Stimulated activated effector memory CD8-positive, alpha-beta T cell treated with anti-CD3 and anti-CD28 coated beads, Interleukin-12 subunit alpha, Interleukin-12 subunit beta, amount 100 ng/mL, for 72 hours (primary cell): ENCODE measurements at regions not wholly inside any gene's neighbourhood (a gene's known extent, or its start where the extent isn't known, plus 50 kb on each side); places are given as distances from the start of the nearest gene placed in this dataset.
A peak's percentile ranks its signal among the peaks of the same experiment; 100 is the strongest.

Experiments
- ATAC-seq: fragments of 150-1000 bp; cut with Tn5 transposase; 2 replicates; pipeline ENCODE4 v1.10.0; 2021
- DNase-seq, 2 donors: peaks; one replicate each; pipeline ENCODE4 v3.0.0; 2021 to 2022; ENCODE audit warnings: low spot score in 2 of 2
- H3K27ac Mint-ChIP-seq: one replicate; pipeline ENCODE4 v1.8.0; 2022; ENCODE audit warnings: mild to moderate bottlenecking, mixed read lengths
- H3K36me3 Mint-ChIP-seq: one replicate; pipeline ENCODE4 v1.8.0; 2022; ENCODE audit warnings: mild to moderate bottlenecking, mixed read lengths
- H3K4me1 Mint-ChIP-seq: one replicate; pipeline ENCODE4 v1.8.0; 2022; ENCODE audit warnings: mixed read lengths
- H3K4me3 Mint-ChIP-seq: one replicate; pipeline ENCODE4 v1.8.0; 2022; ENCODE audit warnings: mild to moderate bottlenecking, mixed read lengths
- H3K9me3 Mint-ChIP-seq: one replicate; pipeline ENCODE4 v1.8.0; 2022; ENCODE audit warnings: mixed read lengths

DNA sequence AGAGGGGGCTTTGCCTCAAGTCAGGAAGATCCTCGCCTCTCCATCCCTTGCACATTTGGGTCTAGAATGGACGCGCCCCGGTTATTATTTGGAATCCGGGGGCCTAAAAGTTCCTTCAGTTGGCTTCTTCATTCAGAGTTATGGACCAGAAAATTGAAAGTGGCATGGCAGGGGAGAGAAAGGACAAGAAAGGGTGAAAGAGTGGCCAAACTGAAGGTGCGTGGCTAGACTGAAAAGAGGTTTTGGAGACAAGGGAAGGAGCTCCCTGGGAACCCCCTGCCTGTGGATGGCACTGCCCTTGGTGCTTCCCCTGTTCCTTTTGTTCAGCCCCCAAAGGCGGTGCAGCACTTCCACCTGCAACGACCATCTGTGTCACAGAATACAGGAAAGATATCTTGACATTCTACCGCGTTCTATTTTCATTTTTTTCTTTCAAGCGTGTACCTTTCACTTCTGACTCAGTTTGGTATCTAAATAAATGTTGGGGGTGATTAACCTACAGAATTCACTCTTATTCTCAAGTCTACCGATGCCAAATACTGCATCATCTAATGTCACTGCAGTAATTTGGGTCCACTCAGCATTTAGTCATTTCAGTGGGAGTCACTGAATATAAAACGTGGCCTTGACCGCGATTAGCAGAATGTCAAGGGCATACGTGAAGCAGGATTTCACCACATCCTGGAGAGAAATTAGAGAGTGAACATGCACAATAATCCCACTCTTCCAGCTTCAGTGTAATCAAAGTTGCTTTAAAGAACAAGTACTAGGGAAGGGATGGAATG is 88.1 kb upstream of the ARHGAP32 start:
- H3K27ac Mint-ChIP-seq = peak overlapping the region; percentile 43
- H3K9me3 Mint-ChIP-seq = no peaks in the 10 kb centered on the region
- H3K4me1 Mint-ChIP-seq = peaks cover 17% of the 10 kb centered on the region
- H3K36me3 Mint-ChIP-seq = no peaks in the 10 kb centered on the region
- peak overlapping the region; percentile 66 for H3K4me3 Mint-ChIP-seq
- ATAC-seq = peak; percentile 84
- no peak for DNase-seq

DNA sequence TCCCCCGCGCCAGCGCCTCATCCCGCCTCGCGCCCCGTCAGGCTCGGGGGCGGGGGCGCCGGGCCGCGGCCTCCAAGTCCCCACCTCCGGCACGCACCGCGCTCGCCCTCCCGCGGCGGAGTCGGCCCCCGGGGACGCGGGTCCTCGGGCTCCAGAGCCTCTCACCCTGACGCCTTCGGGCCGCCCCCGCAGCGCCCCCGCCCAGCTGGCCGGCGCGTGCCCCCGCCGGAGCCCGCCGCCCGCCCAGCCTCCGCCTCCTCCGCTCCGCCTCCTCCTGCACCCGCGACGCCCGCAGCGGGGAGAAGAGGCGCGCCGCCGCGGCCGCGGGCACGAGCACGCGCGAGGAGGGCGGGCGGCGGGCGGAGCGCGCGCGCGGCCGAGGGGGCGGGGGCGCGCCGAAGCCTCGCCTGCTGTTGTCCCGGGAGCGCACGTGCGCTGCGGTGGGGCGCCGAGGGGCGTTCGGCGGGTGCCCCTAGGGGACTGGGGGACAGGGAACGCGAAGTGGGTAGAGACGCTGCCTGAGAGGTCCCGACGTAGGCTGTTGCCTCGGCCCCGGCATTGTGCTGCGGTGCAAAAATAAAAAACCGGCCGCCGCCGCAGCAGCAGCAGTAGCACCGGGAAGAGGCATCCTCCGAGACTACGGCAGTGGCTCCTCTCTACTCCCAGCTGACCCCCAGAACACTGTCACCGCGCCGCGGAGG is 87.4 kb upstream of the ARHGAP32 start:
- H3K4me1 Mint-ChIP-seq = peaks cover 17% of the 10 kb centered on the region
- ATAC-seq (peak; percentile 55), DNase-seq (peak; percentile 33 to 53)
- no peaks in the 10 kb centered on the region for H3K9me3 Mint-ChIP-seq
- no peaks in the 10 kb centered on the region for H3K36me3 Mint-ChIP-seq
- peak overlapping the region; percentile 66 for H3K4me3 Mint-ChIP-seq
- peak overlapping the region; percentile 43 for H3K27ac Mint-ChIP-seq

DNA sequence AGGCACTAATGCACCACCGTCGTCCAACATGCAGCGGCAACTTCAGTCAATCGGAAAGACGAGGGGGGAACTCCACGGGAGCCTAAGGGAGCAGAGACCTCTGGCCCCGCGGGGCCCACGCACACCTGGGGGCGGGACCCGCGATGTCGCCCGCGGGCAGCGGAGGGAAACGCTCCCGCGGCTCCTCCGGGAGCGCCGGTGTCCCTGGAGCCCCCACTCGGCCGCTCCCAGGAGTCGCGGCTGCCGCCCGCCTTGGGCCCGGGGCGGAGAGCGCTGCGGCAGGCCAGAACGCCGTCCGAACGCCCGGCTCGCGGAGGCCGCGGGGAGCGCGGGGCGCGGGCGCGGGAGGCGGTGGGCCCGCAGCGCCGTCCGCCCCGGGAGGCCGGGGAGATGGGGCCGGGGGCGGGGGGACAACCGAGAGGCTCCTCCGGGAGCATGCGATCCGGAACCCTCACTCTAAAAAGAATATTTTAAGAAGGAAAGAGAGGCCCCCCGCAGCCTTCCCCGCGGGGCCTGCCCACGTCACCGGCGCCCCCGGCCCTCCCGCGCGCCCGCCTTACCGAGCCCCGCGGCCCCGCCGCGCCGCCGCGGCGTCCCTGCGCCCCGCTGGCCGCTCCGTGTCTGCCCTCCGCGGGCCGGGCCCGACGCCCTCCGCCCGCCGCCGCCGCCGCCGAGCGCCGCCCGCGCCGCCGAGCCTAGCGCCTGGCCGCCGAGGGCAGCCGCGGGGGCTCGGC is 86.6 kb upstream of the ARHGAP32 start:
- Mint-ChIP-seq H3K27ac (no peak overlapping the region), H3K4me3 (peak overlapping the region; percentile 68), H3K9me3 (no peaks in the 10 kb centered on the region), H3K36me3 (no peaks in the 10 kb centered on the region), H3K4me1 (peaks cover 17% of the 10 kb centered on the region)
- DNase-seq (peak in 1 of 2 donors; percentile 3), ATAC-seq (no peak)

DNA sequence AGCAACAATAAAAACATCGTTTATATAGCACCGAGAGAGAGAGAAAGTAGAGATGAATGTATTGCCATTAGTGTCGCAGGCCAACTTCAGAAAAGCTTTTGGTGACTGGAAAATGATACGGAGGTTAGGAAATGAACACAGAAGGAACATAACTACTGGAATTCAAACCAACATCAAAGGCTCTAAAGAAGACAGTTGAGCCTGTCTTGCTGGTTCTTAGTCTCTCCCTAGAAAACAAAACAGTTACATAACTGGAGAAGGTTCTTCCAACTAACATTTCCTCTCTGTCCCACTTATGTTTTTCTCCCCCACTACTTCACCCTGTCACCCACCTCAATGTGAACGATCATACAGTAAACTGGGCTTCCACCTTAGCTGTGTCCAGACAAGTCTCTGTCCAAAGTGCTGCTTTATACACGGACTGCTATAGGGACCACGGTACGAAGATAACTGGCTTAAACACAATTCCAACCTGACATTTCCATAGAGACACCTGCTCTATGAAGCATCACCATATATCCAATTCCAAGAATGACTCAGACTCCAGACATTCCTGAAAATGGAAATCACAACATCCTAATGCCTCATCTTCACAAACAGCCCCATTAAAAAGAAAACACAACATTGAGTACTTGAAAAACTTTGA is 85.2 kb upstream of the ARHGAP32 start:
- DNase-seq (no peak), ATAC-seq (no peak)
- no peaks in the 10 kb centered on the region for H3K36me3 Mint-ChIP-seq
- H3K4me1 Mint-ChIP-seq = peaks cover 12% of the 10 kb centered on the region
- H3K9me3 Mint-ChIP-seq = no peaks in the 10 kb centered on the region
- no peak overlapping the region for H3K27ac Mint-ChIP-seq
- H3K4me3 Mint-ChIP-seq = peak overlapping the region; percentile 68

DNA sequence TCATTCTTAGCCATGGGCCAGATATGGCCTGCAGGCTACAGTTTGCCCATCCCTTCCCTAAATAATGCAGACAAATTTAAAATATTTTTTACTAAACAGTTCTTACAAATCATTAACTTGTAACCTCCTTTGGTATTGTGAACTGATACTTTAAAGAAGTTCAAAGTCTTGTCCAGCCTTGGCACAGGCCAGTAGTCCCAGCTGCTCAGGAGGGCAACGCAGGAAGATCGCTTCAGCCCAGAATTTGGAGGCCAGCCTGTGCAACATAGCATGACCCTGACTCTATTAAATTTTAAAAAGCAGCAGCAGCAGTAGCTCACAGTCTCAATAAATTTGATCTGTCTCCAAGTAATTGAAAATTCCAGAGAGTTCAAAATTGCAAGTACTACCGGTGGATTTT is 83.7 kb upstream of the ARHGAP32 start:
- no peak overlapping the region for H3K4me3 Mint-ChIP-seq
- peaks cover 12% of the 10 kb centered on the region for H3K4me1 Mint-ChIP-seq
- no peaks in the 10 kb centered on the region for H3K36me3 Mint-ChIP-seq
- H3K9me3 Mint-ChIP-seq = no peaks in the 10 kb centered on the region
- H3K27ac Mint-ChIP-seq = no peak overlapping the region
- DNase-seq (no peak), ATAC-seq (no peak)

DNA sequence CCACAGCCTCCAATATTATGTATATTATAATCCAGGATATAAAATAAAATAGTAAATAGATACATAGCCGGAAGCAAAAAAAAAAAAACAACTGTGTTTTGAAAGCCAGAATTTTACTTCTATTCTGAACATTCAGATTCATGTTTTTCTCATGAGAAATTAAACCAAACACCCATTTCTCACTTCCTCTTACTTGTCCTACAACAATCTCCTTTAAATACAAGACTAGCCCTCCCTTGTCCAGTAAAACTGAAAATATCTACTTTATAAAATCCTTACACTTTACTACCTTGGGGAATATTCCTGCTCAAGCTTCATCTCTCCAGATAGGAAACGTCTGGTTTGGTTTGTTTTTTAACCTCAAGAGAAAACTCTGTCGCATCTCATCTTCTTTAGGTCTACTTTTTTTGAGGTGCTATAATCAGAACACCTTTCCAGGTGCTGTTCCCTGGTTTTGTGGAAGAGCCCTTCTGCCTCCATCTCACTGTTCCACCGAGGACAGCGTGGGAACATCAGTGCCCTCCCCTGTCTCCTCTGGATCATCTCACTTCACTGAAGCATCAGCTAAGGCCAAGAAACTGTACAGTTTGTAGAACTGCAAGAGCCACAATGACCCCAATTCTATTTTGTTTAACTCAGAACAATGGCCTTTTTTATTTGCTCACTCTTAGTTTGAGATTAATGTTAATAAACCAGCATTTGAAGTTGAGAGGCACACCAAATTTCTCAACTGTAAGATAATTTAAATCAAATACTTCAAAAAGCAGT is 82.0 kb upstream of the ARHGAP32 start:
- ATAC-seq (no peak), DNase-seq (no peak)
- H3K4me1 Mint-ChIP-seq = peaks cover 5% of the 10 kb centered on the region
- no peaks in the 10 kb centered on the region for H3K9me3 Mint-ChIP-seq
- no peak overlapping the region for H3K4me3 Mint-ChIP-seq
- H3K27ac Mint-ChIP-seq = no peak overlapping the region
- no peaks in the 10 kb centered on the region for H3K36me3 Mint-ChIP-seq

DNA sequence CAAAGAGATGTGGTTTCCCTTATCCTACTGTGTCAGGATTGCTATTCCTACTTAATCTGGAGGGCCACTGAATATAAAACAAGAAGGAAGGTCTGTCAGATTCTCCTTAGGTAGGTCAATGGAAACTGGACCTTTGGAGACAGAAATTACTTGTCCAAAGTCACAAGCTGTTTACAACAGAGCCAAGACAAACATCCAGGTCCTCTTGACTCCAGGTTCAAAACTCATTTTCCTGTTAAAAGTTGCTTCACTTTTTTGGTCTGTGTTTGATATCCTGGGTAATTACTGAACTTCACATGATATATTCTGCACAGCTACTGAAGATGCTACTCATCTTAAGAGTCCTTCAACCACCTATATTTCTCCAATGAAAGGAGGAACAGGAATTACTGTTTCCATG is 81.2 kb upstream of the ARHGAP32 start:
- H3K4me3 Mint-ChIP-seq = no peak overlapping the region
- peaks cover 5% of the 10 kb centered on the region for H3K4me1 Mint-ChIP-seq
- no peak for ATAC-seq
- H3K36me3 Mint-ChIP-seq = no peaks in the 10 kb centered on the region
- H3K9me3 Mint-ChIP-seq = no peaks in the 10 kb centered on the region
- no peak for DNase-seq
- no peak overlapping the region for H3K27ac Mint-ChIP-seq

DNA sequence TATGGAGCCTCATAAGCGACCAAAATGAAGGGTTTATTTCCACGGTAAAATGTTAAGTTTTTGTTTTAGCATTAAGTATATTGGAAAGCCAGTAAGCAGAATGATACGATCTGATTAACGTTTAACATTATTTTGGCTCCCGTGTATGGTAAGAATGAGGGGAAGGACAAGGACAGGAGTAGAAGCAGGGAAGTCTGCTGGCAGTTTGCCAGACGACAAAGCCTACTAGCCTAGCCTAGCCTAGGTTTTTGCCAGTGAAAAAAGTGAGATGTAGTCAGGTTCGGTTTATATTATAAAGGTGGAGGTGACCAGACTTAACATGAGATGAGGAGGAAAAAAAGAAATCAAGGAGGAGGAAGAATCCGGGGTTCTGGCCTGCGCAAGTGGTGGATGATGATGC is 78.9 kb upstream of the ARHGAP32 start:
- Mint-ChIP-seq H3K4me3 (no peak overlapping the region), H3K4me1 (peaks cover 5% of the 10 kb centered on the region)
- no peak for DNase-seq

DNA sequence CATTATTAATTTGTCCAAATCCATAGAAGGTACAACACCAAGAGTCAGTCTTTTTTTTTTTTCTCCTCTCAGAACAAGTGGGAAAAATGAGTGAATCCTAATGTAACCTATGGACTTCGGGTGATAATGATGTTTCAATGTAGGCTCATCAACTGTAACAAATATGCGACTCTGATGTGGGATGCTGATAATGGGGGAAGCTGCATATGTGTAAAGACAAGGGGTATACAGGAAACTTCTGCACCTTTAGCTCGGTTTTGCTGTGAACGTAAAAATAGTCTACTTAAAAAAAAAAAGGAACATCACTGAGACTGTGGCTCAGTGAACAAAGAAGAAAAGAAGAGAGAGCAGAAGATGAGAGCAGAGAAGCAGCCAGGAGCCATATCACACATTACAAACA is 78.3 kb upstream of the ARHGAP32 start:
- H3K9me3 Mint-ChIP-seq = no peaks in the 10 kb centered on the region
- DNase-seq (no peak), ATAC-seq (no peak)
- H3K4me3 Mint-ChIP-seq = no peak overlapping the region
- no peak overlapping the region for H3K27ac Mint-ChIP-seq
- H3K4me1 Mint-ChIP-seq = peaks cover 5% of the 10 kb centered on the region
- no peaks in the 10 kb centered on the region for H3K36me3 Mint-ChIP-seq

More for the DNA sequence above, 78.9 kb upstream of the ARHGAP32 start:
- Mint-ChIP-seq H3K27ac (no peak overlapping the region), H3K9me3 (no peaks in the 10 kb centered on the region), H3K36me3 (no peaks in the 10 kb centered on the region)
- ATAC-seq = no peak

DNA sequence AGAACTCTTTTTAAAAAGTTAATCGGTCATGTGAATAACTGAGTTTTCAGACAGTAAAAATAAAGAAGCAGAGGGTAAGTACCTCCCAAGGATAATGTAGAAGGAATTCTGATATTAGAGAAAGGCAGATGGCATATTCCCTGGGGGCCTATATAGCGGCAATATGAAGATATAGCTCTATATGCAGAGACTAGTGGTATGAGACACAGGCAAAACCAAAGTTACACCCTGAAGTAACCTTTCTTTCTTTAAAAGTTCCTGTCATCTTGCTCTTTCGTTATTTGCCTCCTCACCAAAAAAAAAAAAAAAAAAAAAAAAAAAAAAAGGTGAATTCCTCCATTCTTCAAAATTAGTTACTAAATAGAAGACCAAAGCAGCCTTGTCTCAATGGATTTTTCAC is 76.2 kb upstream of the ARHGAP32 start:
- no peaks in the 10 kb centered on the region for H3K9me3 Mint-ChIP-seq
- ATAC-seq = no peak
- no peak overlapping the region for H3K27ac Mint-ChIP-seq
- no peak for DNase-seq
- H3K36me3 Mint-ChIP-seq = no peaks in the 10 kb centered on the region
- peaks cover 5% of the 10 kb centered on the region for H3K4me1 Mint-ChIP-seq
- H3K4me3 Mint-ChIP-seq = no peak overlapping the region

DNA sequence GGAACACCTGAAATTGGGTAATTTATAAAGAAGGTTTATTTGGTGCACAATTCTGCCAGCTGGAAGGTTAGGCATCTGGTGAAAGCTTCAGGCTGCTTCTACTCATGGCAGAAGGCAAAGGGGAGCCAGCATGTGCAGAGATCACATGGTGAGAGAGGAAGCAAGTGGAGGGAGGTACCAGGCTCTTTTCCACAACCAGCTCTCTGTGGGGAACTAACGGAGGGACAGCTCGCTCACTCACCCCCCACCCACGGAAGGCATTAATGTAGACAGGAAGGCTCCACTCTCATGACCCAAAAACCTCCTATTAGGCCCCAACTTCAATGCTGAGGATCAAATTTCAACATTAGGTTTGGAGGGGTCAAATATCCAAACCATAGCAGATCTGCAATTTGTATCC is 75.6 kb upstream of the ARHGAP32 start:
- DNase-seq (no peak), ATAC-seq (no peak)
- no peaks in the 10 kb centered on the region for H3K9me3 Mint-ChIP-seq
- H3K4me3 Mint-ChIP-seq = no peak overlapping the region
- no peaks in the 10 kb centered on the region for H3K36me3 Mint-ChIP-seq
- H3K4me1 Mint-ChIP-seq = peaks cover 5% of the 10 kb centered on the region
- no peak overlapping the region for H3K27ac Mint-ChIP-seq

DNA sequence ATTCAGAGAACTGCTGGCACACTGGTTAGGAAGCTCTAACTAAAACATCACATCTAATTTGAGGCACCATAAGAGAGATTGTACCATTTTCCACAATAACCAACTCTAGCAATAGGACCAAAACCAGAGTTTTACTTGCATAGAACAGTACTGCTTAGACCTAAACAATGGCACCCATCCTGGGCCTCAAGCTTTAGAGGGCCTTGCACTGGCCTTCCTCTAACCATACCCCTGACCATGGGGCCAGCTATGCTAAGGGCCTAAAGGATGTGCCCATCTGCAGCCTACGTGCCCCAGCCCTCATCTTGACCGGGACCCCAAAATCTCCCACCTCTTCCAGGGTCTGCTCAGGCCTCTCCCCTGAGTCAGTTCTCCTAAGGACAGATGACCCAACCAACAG is 74.4 kb upstream of the ARHGAP32 start:
- Mint-ChIP-seq H3K27ac (no peak overlapping the region), H3K4me3 (no peak overlapping the region), H3K36me3 (no peaks in the 10 kb centered on the region), H3K4me1 (peaks cover 5% of the 10 kb centered on the region), H3K9me3 (no peaks in the 10 kb centered on the region)
- no peak for ATAC-seq
- no peak for DNase-seq

DNA sequence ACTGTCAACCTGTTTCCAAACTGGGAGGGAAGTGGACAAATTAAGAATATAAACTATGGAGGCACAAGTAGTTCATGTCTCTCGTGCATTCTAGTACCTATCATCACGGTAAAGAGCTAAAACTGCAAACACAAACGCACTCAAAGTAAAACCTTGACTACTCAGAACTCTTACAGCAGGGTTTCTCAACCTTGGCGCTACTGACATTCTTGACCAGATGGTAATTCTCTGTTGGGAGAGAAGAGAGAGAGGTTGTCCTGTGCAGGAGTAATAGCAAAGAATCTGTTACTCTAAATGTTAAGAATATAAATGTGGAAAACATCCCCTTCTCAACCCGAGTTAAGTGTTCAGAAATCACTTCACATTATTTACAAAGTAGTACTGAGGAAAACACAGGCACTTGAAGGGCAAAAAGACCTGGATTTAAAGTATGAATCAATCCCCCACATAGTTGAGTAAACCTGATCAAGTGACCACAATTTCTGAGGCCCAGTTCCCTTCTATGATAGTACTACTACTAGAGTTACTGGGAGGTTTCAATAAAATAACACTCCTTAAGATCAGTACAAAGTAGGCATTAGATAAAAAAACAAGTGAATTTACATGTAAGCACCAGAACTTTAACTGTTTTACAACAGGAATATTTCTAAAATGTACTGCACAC is 73.1 kb upstream of the ARHGAP32 start:
- H3K36me3 Mint-ChIP-seq = no peaks in the 10 kb centered on the region
- peak; percentile 36 for ATAC-seq

DNA sequence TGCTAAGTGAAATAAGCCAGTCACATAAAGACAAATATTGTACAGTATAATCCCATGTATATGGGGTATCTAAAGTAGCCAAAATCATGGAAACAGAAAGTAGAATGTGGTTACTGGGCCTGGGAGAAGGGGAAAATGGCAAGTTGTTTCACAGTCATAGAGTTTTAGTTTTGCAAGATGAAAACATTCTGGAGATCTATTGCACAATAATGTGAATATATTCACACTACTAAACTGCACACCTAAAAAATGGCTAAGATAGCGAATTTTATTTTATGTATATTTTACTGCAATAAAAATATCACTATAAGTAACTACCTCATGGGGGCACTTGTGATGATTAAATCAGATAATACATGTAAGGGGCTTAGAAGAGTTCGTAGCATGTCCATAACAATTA is 72.0 kb upstream of the ARHGAP32 start:
- Mint-ChIP-seq H3K4me1 (no peaks in the 10 kb centered on the region), H3K27ac (no peak overlapping the region), H3K36me3 (no peaks in the 10 kb centered on the region), H3K4me3 (no peak overlapping the region), H3K9me3 (no peaks in the 10 kb centered on the region)
- no peak for ATAC-seq
- no peak for DNase-seq

More for the DNA sequence above, 73.1 kb upstream of the ARHGAP32 start:
- H3K27ac Mint-ChIP-seq = no peak overlapping the region
- no peak overlapping the region for H3K4me3 Mint-ChIP-seq
- peaks cover under 1% of the 10 kb centered on the region for H3K4me1 Mint-ChIP-seq
- no peaks in the 10 kb centered on the region for H3K9me3 Mint-ChIP-seq
- no peak for DNase-seq
